Body of pancreas (tissue), 4 donors: ENCODE measurements at regions not wholly inside any gene's neighbourhood (a gene's known extent, or its start where the extent isn't known, plus 50 kb on each side); places are given as distances from the start of the nearest gene placed in this dataset.

Experiments used
- ATAC-seq: fragments of 150-250 bp; one replicate; pipeline ENCODE4 v1.9.1; 2016
- DNase-seq, 4 donors: peaks; one replicate each; pipeline ENCODE4 v3.0.0-alpha.2; 2019
- H3K27ac ChIP-seq, 4 donors: fragments of 200-600 bp; sonication (generic); 1 replicate in 3 of 4; 2 replicates in 1 of 4; pipeline versions ENCODE4 v1.5.1 to v1.6.1; 2016 to 2019; ENCODE audit warnings: mild to moderate bottlenecking in 1 of 4, mixed read lengths in 1 of 4, moderate library complexity in 1 of 4
- H3K27me3 ChIP-seq, 2 donors: fragments of 200-600 bp; sonication (generic); one replicate each; pipeline ENCODE4 v1.6.0; 2016; ENCODE audit warnings: mild to moderate bottlenecking in 1 of 2
- H3K36me3 ChIP-seq, 2 donors: fragments of 200-600 bp; sonication (generic); replicated peaks in 1 of 2; 2 replicates each; pipeline ENCODE4 v1.5.1; 2016; ENCODE audit warnings: low read depth in 2 of 2; ENCODE audit not compliant: insufficient read depth in 1 of 2
- H3K4me1 ChIP-seq: fragments of 200-600 bp; sonication (generic); one replicate; pipeline ENCODE4 v1.6.0; 2016
- H3K4me3 ChIP-seq, 2 donors: fragments of 200-600 bp; sonication (generic); 1 replicate in 1 of 2; 2 replicates in 1 of 2; pipeline ENCODE4 v1.5.1; 2016 to 2019
- H3K9me3 ChIP-seq, 3 donors: fragments of 200-600 bp; sonication (generic); 1 replicate in 2 of 3; 2 replicates in 1 of 3; pipeline ENCODE4 v1.5.1; 2016
- POLR2A ChIP-seq, 3 donors: fragments of 450-650 bp; IDR thresholded peaks; one replicate each; pipeline ENCODE4 v1.6.1; 2016; ENCODE audit warnings: antibody characterized with exemption in 3 of 3, mild to moderate bottlenecking in 2 of 3
- WGBS, 2 donors: methylation state at CpG; one replicate each; pipeline ENCODE4 v1.1.5; 2017; 5-methylcytosine and 5-hydroxymethylcytosine counted together
- intact Hi-C: fragments of 100-400 bp; cut with DNase I; formaldehyde crosslinking; loops from one replicate; pipeline ENCODE4 v1.15.1; 2023
- TF ChIP-seq, protein P1 (sequence below), 7 experiments: fragments of 450-650 bp in 4 of 7; fragments of 200-600 bp in 3 of 7; sonication (generic) in 3 of 7; IDR thresholded peaks; one replicate each; pipeline ENCODE4 v1.5.1; 2016 to 2019; ENCODE audit warnings: antibody characterized with exemption in 7 of 7

DNA sequence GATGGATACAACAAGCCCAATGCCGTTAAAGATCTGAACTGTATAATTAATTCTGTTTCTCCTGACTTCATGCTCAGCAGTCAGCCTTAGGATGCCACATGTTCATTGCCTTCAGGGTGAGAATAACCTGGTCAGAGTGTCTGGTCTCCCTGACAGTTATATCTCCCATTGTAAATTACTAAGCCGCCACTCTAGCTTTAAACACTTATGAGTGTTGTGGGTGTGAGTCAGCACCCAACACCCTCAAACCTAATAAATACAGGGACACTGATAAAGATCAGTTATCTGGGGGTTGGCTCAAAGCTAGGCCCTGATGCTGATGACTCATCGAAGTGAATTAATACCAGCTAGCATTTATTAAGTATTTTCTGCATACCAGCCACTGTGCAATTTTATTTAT, 64.9 kb upstream of the DYNLT3 start:
- intact Hi-C loops: no loop called here
- 64 to 69% methylated on average over 3 of the region's 3 CpGs for WGBS, 2 donors
- TF ChIP-seq POLR2A (IDR thresholded peaks at IDR 0.05): no peak
- TF ChIP-seq, protein P1, sequence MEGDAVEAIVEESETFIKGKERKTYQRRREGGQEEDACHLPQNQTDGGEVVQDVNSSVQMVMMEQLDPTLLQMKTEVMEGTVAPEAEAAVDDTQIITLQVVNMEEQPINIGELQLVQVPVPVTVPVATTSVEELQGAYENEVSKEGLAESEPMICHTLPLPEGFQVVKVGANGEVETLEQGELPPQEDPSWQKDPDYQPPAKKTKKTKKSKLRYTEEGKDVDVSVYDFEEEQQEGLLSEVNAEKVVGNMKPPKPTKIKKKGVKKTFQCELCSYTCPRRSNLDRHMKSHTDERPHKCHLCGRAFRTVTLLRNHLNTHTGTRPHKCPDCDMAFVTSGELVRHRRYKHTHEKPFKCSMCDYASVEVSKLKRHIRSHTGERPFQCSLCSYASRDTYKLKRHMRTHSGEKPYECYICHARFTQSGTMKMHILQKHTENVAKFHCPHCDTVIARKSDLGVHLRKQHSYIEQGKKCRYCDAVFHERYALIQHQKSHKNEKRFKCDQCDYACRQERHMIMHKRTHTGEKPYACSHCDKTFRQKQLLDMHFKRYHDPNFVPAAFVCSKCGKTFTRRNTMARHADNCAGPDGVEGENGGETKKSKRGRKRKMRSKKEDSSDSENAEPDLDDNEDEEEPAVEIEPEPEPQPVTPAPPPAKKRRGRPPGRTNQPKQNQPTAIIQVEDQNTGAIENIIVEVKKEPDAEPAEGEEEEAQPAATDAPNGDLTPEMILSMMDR (IDR thresholded peaks at IDR 0.05): no peak
- Histone ChIP-seq H3K4me1 (no peaks in the 10 kb centered on the region), H3K9me3 (no peaks in the 10 kb centered on the region), H3K4me3 (no peak overlapping the region), H3K36me3 (no peaks in the 10 kb centered on the region), H3K27ac (no peak overlapping the region), H3K27me3 (no peaks in the 10 kb centered on the region)
- DNase-seq (no peak), ATAC-seq (no peak)

DNA sequence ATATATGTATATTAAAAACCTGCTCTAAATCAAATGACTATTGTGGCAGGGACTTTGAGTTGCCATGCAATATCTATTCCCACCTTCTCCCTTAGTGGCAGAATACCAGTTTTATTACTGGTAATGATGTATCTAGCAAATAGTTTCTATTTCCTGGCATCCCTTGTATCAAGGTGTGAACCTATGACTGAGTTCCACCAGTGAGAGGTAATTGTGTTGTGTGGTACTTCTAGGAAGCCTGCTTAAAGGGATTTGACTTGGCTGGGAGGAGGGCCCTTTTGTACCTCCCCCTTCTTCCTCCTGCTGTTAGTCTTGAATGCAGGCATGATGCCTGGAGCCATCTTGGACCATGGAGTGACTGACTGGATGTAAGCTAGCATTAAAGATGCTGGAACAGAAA, 65.4 kb upstream of the DYNLT3 start:
- Histone ChIP-seq H3K27ac (no peak overlapping the region), H3K4me3 (no peak overlapping the region), H3K36me3 (no peaks in the 10 kb centered on the region), H3K4me1 (no peaks in the 10 kb centered on the region), H3K27me3 (no peaks in the 10 kb centered on the region), H3K9me3 (no peaks in the 10 kb centered on the region)
- TF ChIP-seq, protein P1 (IDR thresholded peaks at IDR 0.05): no peak
- ATAC-seq (no peak), DNase-seq (no peak)
- intact Hi-C loops: no loop called here

DNA sequence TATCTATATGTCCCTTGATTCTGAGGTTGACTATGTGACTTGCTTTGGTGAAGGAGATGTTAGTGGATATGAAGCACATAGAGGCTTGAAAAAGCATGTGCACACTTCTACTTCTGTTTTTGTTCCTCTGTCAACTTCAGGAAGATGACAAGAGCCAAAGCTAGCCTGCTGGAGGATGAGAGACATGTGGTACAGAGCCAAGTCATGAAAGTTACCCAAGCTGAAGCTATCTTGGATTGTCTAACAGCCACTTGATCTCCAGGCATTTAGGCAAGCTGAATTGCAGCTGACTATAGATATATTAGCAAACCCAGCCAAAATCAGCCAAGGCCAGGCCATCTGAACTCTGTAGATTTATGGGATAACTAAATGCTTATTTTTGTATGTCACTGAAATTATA, 70.8 kb upstream of the DYNLT3 start:
- Histone ChIP-seq H3K4me3 (no peak overlapping the region), H3K36me3 (no peaks in the 10 kb centered on the region), H3K4me1 (no peaks in the 10 kb centered on the region), H3K9me3 (no peaks in the 10 kb centered on the region), H3K27me3 (no peaks in the 10 kb centered on the region), H3K27ac (no peak overlapping the region)
- ATAC-seq: no peak
- TF ChIP-seq, protein P1 (IDR thresholded peaks at IDR 0.05): no peak
- no peak for TF ChIP-seq POLR2A (IDR thresholded peaks at IDR 0.05)
- intact Hi-C loops: no loop called here
- DNase-seq: no peak

DNA sequence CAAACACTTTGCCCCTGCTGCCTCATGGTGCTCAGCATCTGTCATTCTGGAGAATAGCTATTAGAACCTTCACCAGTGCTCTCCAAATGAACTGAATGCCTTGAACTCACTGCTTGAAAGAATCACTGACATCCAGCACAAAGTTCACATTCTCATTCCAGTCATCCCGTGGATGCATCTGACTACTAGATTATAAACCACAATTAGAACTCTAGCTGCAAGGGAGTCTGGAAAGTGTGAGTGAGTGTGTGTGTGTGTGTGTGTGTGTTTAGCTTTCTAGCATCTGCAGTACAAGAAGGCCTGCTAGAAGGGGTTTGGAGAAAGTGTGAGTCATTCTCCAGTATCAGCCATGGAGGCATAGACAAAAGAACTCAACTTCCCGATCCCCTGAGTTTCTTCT, 71.3 kb upstream of the DYNLT3 start:
- DNase-seq: no peak
- no peaks in the 10 kb centered on the region for H3K4me1 ChIP-seq
- H3K4me3 ChIP-seq: no peak overlapping the region
- H3K27me3 ChIP-seq: no peaks in the 10 kb centered on the region
- WGBS, 2 donors: 86 to 90% methylated on average over 2 of the region's 2 CpGs
- no peaks in the 10 kb centered on the region for H3K36me3 ChIP-seq
- intact Hi-C loops: no loop called here
- ATAC-seq: no peak
- no peak overlapping the region for H3K27ac ChIP-seq
- TF ChIP-seq, protein P1 (IDR thresholded peaks at IDR 0.05): no peak
- no peak for TF ChIP-seq POLR2A (IDR thresholded peaks at IDR 0.05)
- H3K9me3 ChIP-seq: no peaks in the 10 kb centered on the region

DNA sequence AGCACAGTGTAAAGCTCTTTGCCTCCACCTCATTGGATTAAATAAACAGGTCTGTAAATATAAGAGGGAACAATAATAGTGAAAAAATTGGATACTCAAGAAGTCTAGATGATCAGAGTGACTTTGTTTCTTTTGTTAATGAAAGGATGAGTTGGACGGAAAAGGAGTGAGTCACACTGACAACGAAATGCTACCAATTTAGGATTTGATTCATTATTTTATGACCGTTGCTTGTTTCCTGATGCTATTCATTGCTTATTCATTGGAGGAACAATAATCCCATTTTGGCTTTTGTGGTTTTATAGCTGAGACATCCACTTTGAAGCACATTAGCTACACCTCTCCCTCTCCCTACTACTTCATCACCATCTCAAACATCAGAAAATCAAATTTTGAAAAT, 74.4 kb upstream of the DYNLT3 start:
- H3K9me3 ChIP-seq: no peaks in the 10 kb centered on the region
- H3K36me3 ChIP-seq: no peaks in the 10 kb centered on the region
- H3K4me3 ChIP-seq: no peak overlapping the region
- intact Hi-C loops: loop anchor here (10.0 kb wide), 1 partner anchor 243 kb away; no protein-coding TSS in a partner anchor
- no peak for DNase-seq
- no peak overlapping the region for H3K27ac ChIP-seq
- 56 to 59% methylated on average over 3 of the region's 3 CpGs for WGBS, 2 donors
- H3K27me3 ChIP-seq: no peaks in the 10 kb centered on the region
- H3K4me1 ChIP-seq: no peaks in the 10 kb centered on the region
- TF ChIP-seq, protein P1 (IDR thresholded peaks at IDR 0.05): no peak
- TF ChIP-seq POLR2A (IDR thresholded peaks at IDR 0.05): no peak
- no peak for ATAC-seq
